ENCODE measurements at regions not wholly inside any gene's neighbourhood (a gene's known extent, or its start where the extent isn't known, plus 50 kb on each side); places are given as distances from the start of the nearest gene placed in this dataset.
"Not testable (repeated sequence)": the region's sequence is repeated elsewhere in the genome, so short reads cannot be mapped to it uniquely, and the experiment has no call there.

DNA sequence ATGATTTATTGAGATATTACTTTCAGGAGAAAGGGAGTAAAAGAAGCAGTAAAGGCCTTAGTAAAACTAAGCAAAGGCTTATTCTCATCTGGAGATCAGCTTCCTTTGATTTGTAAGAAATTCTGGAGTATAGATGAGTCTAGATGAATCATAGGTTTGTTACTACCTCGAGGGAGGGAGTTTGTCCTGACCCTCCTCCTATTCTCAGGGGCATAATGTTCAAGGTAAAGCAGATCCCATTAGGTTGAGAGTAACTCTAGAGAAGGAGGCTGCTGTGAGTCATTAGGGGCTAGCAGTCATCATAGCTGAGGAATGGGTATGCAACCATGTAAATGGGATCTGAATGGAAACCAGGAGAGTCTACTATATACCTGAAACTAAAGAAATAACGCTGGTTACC is 155.5 kb upstream of the MOCS2 start:
- peaks cover 0 to 5% (median 0%) of the 10 kb centered on the region in 3 donors for H3K9me3 ChIP-seq
- no peaks in the 10 kb centered on the region for H3K27me3 ChIP-seq
- intact Hi-C loops (cut with DNase I; ENCODE audit: low total_unique reads) = loop anchor here (10.0 kb wide), 1 partner anchor 170 kb away; no protein-coding TSS in a partner anchor
- no peak for DNase-seq
- peaks cover 0 to 12% (median 0%) of the 10 kb centered on the region in 4 donors for H3K4me1 ChIP-seq
- H3K27ac ChIP-seq = no peak overlapping the region
- TF ChIP-seq, protein P1, sequence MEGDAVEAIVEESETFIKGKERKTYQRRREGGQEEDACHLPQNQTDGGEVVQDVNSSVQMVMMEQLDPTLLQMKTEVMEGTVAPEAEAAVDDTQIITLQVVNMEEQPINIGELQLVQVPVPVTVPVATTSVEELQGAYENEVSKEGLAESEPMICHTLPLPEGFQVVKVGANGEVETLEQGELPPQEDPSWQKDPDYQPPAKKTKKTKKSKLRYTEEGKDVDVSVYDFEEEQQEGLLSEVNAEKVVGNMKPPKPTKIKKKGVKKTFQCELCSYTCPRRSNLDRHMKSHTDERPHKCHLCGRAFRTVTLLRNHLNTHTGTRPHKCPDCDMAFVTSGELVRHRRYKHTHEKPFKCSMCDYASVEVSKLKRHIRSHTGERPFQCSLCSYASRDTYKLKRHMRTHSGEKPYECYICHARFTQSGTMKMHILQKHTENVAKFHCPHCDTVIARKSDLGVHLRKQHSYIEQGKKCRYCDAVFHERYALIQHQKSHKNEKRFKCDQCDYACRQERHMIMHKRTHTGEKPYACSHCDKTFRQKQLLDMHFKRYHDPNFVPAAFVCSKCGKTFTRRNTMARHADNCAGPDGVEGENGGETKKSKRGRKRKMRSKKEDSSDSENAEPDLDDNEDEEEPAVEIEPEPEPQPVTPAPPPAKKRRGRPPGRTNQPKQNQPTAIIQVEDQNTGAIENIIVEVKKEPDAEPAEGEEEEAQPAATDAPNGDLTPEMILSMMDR (IDR thresholded peaks at IDR 0.05) = no peak
- no peak overlapping the region for H3K4me3 ChIP-seq
- no peaks in the 10 kb centered on the region for H3K36me3 ChIP-seq

DNA sequence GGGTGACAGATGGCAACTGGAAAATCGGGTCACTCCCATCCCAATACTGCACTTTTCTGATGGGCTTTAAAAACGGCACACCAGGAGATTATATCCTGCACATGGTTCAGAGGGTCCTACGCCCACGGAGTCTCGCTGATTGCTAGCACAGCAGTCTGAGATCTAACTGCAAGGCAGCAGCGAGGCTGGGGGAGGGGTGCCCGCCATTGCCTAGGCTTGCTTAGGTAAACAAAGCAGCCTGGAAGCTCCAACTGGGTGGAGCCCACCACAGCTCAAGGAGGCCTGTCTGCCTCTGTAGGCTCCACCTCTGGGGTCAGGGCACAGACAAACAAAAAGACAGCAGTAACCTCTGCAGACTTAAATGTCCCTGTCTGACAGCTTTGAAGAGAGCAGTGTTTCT is 158.7 kb upstream of the MOCS2 start:
- not testable (repeated sequence) for H3K27ac ChIP-seq, H3K36me3 ChIP-seq, H3K4me3 ChIP-seq, H3K27me3 ChIP-seq, DNase-seq, H3K4me1 ChIP-seq, H3K9me3 ChIP-seq
- intact Hi-C loops (cut with DNase I; ENCODE audit: low total_unique reads) = loop anchor here (10.0 kb wide), 1 partner anchor 167 kb away; no protein-coding TSS in a partner anchor

DNA sequence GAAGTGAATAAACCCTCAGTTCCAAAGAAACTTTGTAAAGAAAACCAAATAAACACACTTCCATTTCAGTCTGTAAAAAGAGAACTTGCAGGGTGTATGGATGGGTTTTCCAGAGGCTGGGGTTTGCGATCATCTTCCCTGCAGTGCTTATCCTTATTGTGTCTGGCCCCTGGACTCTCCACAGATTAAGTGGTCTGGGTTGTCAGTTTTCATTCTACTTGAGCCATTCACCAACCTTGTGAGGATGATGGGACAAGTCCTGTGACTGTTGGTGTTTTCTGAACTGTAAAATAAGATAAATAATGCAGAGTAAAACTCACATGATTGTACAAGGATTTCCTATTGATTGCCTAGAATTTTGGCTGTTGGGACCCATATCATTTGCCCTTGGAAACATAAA is 166.1 kb upstream of the MOCS2 start:
- Histone ChIP-seq H3K27ac (no peak overlapping the region), H3K36me3 (no peaks in the 10 kb centered on the region), H3K9me3 (no peaks in the 10 kb centered on the region), H3K4me3 (no peak overlapping the region), H3K4me1 (no peaks in the 10 kb centered on the region), H3K27me3 (no peaks in the 10 kb centered on the region)
- no peak for DNase-seq
- TF ChIP-seq, protein P1 (IDR thresholded peaks at IDR 0.05) = no peak
- intact Hi-C loops (cut with DNase I; ENCODE audit: low total_unique reads) = no loop called here

DNA sequence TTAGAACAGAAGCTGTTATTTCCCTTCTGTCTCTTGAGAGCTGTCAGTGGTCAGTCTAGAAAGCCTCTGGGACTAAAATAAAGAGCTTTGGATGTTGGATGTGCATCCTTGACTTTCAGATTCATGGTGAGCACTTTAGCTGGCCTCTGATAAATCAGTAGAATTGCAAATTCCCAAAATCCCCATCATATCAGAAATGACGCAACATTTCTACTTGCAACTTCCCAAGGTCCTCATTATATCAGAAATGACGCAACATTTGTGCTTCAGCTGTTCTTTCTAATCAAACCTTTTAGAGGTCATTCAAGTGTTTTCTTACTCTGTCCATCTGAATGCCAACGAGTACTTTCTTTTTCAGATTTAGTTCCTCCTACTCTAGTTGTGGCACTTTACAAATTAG is 167.3 kb upstream of the MOCS2 start:
- intact Hi-C loops (cut with DNase I; ENCODE audit: low total_unique reads) = no loop called here
- DNase-seq = no peak
- Histone ChIP-seq H3K9me3 (peaks cover 0 to under 1% (median 0%) of the 10 kb centered on the region in 3 donors), H3K27ac (no peak overlapping the region), H3K4me3 (no peak overlapping the region), H3K36me3 (no peaks in the 10 kb centered on the region), H3K4me1 (no peaks in the 10 kb centered on the region), H3K27me3 (no peaks in the 10 kb centered on the region)
- TF ChIP-seq, protein P1 (IDR thresholded peaks at IDR 0.05) = no peak

DNA sequence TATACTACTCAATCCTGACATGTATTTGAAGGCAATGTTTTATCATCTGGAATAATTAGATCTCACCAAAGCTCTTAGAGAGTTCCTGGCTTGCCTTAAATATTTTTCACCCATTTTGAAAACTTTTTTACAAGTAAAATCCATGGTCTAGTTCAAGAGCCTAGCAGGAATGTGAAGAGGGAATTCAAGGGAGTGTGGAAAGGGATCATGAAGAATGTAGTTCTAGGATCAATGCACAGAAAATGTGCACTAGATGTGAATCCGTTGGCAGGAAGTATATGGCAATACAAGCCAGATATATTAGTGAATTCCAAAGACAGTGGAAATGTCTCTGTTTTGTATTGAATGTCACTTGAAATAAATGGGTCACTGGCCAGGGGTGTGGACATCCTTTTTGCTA is 167.9 kb upstream of the MOCS2 start:
- DNase-seq = no peak
- intact Hi-C loops (cut with DNase I; ENCODE audit: low total_unique reads) = no loop called here
- H3K27ac ChIP-seq = no peak overlapping the region
- no peaks in the 10 kb centered on the region for H3K4me1 ChIP-seq
- no peaks in the 10 kb centered on the region for H3K27me3 ChIP-seq
- TF ChIP-seq, protein P1 (IDR thresholded peaks at IDR 0.05) = no peak
- H3K9me3 ChIP-seq = peaks cover 0 to 7% (median 0%) of the 10 kb centered on the region in 3 donors
- H3K4me3 ChIP-seq = no peak overlapping the region
- H3K36me3 ChIP-seq = no peaks in the 10 kb centered on the region

DNA sequence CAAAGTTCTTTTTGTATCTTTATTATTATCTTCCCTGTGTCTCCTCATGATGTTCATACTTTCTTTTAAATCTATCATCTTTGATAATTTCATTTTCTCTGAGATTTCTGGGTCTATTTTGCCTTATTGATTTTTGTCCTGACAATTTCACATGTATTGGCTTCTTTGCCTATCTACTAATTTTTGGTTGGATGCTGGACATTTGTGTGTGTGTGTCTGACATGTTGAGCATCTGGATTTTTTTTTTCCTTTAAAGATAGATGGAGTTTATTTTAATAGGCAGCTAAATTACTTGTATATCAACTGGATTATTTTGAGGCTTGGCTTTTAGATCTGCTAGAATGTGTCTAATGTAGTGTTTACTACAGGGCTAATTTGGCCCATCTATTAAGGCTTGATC is 178.0 kb upstream of the MOCS2 start:
- H3K27ac ChIP-seq = no peak overlapping the region
- no peaks in the 10 kb centered on the region for H3K4me1 ChIP-seq
- TF ChIP-seq, protein P1 (IDR thresholded peaks at IDR 0.05) = no peak
- no peak for DNase-seq
- H3K27me3 ChIP-seq = no peaks in the 10 kb centered on the region
- intact Hi-C loops (cut with DNase I; ENCODE audit: low total_unique reads) = no loop called here
- H3K9me3 ChIP-seq = peaks cover 0 to 11% (median 6%) of the 10 kb centered on the region in 3 donors
- no peak overlapping the region for H3K4me3 ChIP-seq
- no peaks in the 10 kb centered on the region for H3K36me3 ChIP-seq

Measured in tibial artery (tissue), 4 donors.